Fibroblast of villous mesenchyme (primary cell): ENCODE measurements at regions not wholly inside any gene's neighbourhood (a gene's known extent, or its start where the extent isn't known, plus 50 kb on each side); places are given as distances from the start of the nearest gene placed in this dataset.
A peak's percentile ranks its signal among the peaks of the same experiment; 100 is the strongest.

Experiments used
- DNase-seq: peaks from one replicate; pipeline ENCODE4 v3.0.0-alpha.2; 2010; ENCODE audit warnings: low read depth
- H3K4me3 ChIP-seq: 2 replicates; pipeline ENCODE4 v1.5.1; 2011; ENCODE audit warnings: low read depth, mild to moderate bottlenecking, low read length
- TF ChIP-seq, protein P1 (sequence below): IDR thresholded peaks from 2 replicates; pipeline ENCODE4 v1.5.1; 2012; ENCODE audit warnings: low read depth, mild to moderate bottlenecking, low read length; ENCODE audit not compliant: insufficient read depth

DNA sequence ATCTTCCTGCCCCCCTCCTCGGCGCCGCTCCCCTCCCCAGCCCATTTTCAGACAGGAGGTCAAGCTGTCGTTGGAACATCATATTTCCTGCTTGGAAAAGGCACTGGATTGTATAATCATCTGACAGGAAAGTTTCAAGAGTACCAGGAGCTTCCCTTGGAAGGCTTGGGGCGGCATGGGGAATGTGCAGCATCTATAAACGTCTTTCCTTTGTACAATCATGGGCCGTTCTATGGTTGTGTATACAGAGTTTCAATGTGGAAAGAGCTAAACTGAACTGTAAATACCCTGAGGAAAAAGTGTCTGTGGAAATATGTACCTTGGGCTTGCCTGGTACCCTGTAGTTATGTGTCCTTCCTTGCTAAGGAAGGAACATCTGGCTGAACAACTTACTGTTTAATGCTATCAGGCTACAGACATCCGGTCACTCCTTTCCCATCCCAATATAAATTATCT is 368.1 kb upstream of the ADGRL2 start:
- no peak for DNase-seq
- H3K4me3 ChIP-seq, result no peak overlapping the region
- TF ChIP-seq, protein P1, sequence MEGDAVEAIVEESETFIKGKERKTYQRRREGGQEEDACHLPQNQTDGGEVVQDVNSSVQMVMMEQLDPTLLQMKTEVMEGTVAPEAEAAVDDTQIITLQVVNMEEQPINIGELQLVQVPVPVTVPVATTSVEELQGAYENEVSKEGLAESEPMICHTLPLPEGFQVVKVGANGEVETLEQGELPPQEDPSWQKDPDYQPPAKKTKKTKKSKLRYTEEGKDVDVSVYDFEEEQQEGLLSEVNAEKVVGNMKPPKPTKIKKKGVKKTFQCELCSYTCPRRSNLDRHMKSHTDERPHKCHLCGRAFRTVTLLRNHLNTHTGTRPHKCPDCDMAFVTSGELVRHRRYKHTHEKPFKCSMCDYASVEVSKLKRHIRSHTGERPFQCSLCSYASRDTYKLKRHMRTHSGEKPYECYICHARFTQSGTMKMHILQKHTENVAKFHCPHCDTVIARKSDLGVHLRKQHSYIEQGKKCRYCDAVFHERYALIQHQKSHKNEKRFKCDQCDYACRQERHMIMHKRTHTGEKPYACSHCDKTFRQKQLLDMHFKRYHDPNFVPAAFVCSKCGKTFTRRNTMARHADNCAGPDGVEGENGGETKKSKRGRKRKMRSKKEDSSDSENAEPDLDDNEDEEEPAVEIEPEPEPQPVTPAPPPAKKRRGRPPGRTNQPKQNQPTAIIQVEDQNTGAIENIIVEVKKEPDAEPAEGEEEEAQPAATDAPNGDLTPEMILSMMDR, result no peak

DNA sequence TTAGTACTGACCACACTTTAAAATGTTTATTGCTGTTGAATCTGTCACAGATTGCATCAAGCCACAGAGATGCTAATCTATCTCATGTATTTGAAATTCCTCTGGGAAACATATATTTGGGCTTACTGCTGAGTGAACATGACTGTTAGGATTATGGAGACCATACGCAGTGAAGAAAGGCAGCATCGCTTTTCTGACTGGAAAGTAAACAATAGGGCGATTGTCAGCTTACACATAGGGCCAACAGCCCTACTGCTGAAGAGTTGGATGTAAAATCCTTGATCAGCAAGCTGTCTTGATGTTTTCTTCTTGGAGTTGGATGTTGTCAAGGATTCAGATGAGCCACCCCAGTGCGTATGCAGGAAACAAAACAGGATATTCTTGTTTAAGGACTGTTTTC is 368.7 kb upstream of the ADGRL2 start:
- no peak overlapping the region for H3K4me3 ChIP-seq
- DNase-seq, result peak; percentile 33
- TF ChIP-seq, protein P1, result no peak

DNA sequence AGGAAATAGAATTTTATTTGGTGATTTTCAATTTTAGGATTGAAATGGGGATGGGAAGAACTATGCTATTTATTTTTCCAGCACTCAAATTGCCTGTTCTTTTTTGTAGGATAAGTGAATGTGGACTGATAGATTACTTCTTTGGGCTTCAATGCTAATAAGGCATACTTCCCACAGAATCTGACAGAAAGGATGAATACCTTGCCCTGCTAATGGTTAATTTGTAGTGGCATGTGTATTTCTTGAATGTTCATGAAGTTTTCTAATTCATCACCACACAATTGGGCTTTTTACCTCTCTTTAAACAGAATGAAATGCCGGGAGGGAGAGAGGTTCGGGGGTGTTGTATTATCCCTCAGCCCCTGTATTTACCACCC is 369.1 kb upstream of the ADGRL2 start:
- DNase-seq, result no peak
- TF ChIP-seq, protein P1, result no peak
- H3K4me3 ChIP-seq, result no peak overlapping the region

DNA sequence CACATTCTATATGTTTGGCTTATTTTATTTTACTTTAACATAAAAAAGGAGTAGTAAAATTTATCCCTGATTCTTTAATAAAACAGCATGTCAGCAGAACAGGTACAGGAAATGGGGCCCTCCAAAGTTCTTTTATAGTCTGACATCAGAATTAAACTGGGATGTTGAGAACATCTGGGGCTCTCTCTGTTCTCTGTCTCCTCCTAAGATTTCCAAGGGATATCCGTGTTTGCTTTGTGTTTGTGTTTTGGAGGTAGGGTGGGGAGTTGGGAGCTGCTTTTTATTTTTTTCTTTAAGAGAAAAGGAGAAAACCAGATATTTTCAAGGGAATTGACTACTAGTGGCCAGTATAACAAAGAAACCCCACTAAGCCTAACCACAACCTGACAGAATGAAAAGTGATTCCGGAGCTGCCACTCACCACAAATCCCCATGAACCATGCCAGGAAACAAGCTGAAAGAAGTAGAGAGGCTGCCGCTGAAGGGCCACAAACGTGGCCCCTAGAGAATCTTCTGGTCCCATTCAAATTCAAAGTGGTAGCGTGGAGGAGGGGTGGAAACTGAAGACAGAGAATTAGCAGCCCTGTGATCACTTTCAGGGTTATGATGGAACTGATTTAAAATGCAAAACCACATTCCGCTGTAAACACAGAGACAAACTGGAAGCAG is 369.6 kb upstream of the ADGRL2 start:
- no peak overlapping the region for H3K4me3 ChIP-seq
- DNase-seq, result no peak
- TF ChIP-seq, protein P1, result no peak

DNA sequence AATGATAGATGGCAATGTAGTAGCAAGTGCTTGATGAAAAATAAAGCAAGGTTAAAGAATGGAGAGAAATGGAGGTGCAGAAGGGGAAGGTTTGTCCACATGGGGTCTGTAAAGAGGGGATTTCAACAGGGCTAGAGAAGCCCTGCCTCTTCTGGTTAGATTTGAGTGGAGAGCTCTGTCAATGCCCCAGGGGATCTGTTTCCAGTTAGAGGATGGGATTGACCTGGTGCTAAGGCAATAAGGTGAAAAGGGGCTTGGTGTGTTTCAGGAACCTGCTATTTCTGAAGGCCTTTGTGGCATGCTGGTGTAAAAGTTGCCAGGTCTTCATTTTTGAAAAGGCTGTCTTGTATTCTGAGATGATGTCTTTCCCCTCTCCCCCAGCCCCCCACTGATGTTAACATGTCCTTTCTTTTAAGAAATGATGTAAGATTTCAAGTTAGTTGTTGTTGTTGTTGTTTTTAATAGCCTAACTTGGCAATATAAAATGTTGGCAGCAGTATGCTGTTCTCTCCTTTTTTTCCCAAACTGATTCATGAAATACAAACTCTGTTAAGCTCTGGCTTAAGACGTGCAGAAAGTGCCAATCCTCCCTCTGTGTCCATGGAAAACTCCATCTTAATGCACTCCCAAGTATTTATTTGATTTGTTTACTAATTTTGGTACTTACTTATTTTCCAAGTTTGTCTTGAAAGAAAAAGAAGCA is 370.3 kb upstream of the ADGRL2 start:
- H3K4me3 ChIP-seq, result no peak overlapping the region
- DNase-seq, result no peak
- TF ChIP-seq, protein P1, result no peak

DNA sequence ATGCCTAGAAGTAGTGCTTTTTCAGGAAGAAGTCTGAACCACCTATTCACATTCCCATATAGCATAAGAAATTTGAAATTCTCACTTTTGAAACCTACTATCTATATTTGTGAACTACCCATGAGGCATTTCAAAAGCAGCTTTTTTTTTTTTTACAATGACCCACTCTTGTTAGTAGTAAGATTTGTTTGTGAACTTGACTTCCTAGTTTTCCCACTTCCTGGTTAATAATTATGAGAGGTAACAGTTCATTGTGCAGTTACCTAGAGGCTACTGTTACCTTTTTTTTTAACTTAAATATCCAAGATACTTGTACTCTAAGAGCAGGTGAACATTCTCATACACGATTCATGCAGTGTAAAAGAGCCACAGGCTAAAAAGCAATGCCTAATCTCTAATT is 371.7 kb upstream of the ADGRL2 start:
- no peak for DNase-seq
- no peak overlapping the region for H3K4me3 ChIP-seq
- TF ChIP-seq, protein P1, result no peak
